Right hindlimb (tissue), 1 donor: ENCODE measurements at regions not wholly inside any gene's neighbourhood (a gene's known extent, or its start where the extent isn't known, plus 50 kb on each side); places are given as distances from the start of the nearest gene placed in this dataset.
"Not testable (repeated sequence)": the region's sequence is repeated elsewhere in the genome, so short reads cannot be mapped to it uniquely, and the experiment has no call there.

ENCODE experiments used
- DNase-seq: peaks from one replicate; pipeline ENCODE4 v3.0.0-alpha.2; 2018

- DNase-seq: peak; percentile 83
These were observed 786.6 kb upstream of the SLITRK6 start for GRCh38 chr13:86585835-86586234.

GRCh38 chr13:86591862-86592261 lies 792.6 kb upstream of the SLITRK6 start:
- no peak for DNase-seq

GRCh38 chr13:86601351-86601750 lies 802.1 kb upstream of the SLITRK6 start:
- no peak for DNase-seq

- DNase-seq: no peak
These were observed 807.0 kb upstream of the SLITRK6 start for GRCh38 chr13:86606264-86606663.

GRCh38 chr13:86608701-86609100 lies 809.5 kb upstream of the SLITRK6 start:
- no peak for DNase-seq

DNA sequence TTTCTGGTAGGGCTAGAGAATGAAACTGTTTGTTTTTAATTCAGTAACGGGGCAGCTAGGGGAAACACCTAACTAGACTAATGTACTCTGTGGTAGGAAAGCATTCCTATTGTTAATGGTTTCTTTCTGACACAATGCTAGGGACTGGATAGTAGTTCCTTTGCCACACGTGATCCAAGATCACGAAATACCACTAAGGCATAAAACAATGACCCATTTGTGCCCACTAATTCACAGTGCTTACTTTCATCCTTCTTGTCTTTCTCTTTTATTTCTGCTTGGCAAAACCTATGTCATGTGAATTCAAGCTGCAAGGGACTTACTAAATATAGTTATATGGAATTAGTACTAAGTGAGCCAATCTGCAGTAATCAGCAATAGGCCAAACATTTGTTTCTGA lies 834.1 kb upstream of the SLITRK6 start:
- no peak for DNase-seq

GRCh38 chr13:86651171-86651570 lies 852.0 kb upstream of the SLITRK6 start:
- not testable (repeated sequence) for DNase-seq

DNA sequence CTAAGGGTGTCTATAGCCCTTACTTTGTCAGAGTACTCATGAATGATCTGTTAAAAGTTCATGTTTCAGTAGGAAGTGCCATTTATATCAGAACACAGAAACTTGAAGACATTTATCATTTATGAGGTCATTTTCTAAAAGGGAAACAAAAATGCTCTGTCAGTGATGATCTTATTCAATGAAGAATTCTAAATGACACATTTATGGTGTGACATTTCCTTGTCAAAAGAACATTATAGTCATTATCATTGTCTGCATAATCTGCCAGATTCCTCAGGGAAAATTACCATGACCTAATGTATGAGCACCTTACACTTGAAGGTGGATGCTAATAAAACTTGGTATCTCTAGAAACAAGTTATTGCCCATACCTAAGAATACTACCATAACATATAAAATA lies 853.8 kb upstream of the SLITRK6 start:
- DNase-seq: no peak

- no peak for DNase-seq
These were observed 856.3 kb upstream of the SLITRK6 start for GRCh38 chr13:86655561-86655960.

GRCh38 chr13:86660090-86660489 lies 860.9 kb upstream of the SLITRK6 start:
- DNase-seq: no peak

- no peak for DNase-seq
These were observed 866.6 kb upstream of the SLITRK6 start for GRCh38 chr13:86665842-86666241.

DNA sequence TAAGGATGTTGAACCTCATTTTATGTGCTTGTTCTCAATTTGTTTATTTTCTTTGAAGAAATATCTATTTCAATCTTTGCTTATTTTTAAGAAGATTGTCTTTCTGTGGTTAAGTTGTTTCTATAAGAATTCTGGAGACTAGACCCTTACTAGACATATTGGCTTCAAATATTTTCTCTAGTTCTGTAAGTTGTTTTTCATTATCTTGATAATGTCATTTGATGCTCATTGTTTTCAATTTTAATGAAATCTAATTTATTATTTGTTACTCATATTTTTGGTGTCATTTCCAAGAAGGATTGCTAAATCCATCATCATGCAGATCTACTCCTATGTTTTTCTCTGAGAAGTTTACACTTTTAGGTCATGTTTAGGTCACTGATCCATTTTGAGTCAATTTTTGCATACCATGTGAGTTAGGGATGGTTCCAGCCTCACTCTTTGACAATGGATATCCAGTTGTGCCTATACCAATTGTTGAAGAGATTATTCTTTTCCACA lies 874.8 kb upstream of the SLITRK6 start:
- no peak for DNase-seq

- no peak for DNase-seq
These were observed 882.0 kb upstream of the SLITRK6 start for GRCh38 chr13:86681223-86681622.

DNA sequence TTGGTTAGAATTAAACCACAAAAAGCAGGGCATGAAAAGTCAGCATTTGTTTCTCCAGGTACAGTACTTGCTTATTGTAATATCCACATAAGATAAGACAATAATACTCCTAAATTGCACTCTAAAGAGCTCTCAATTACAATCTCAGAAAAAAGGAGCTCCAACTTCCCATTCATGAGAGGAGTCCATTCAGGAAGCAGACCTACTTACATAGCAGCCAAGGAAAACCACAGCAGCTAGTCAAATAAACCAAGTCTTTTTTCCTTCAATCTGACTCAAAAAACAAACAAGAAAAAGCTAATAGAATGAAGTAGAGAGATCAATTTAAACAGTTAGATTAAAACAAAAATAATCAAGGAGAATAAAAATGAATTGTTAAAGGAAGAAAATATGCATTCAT lies 885.2 kb upstream of the SLITRK6 start:
- DNase-seq: no peak

DNA sequence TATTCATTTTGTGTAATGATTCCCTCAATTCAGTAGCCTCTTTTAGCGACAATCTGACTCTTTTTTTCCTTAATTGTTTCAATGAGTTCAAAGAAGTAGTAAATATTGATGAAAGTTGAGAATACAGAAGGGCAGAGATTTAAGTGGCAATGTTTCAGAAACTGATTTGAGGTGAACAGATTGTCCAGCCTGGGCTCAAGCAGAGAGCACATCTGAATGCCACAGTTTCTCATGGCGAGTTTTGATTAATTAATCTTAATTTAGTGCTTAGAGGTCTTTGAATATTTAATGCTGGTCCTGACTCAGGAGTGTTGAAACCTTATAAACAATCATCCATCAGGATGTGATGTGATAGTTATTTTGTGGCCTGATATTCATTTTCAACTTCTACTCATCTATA lies 890.7 kb upstream of the SLITRK6 start:
- no peak for DNase-seq

DNA sequence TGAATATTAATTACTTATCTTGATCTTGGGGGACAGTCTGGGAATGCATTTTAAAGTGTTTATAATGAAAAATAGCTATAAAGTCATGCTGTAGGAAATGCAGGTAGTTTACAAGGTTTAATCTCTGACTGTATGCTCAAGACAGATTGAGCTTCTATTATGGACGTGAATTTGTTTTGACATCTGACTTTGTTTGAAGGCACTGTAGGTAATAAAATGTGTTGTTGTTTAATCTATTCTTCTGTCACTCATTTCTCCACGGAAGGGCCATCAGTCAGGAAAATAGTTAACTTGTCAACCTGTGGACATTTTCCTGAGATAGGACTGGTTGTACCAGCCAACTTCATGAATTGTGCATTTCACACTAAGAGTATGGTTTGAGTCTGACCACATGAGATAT lies 893.1 kb upstream of the SLITRK6 start:
- no peak for DNase-seq

DNA sequence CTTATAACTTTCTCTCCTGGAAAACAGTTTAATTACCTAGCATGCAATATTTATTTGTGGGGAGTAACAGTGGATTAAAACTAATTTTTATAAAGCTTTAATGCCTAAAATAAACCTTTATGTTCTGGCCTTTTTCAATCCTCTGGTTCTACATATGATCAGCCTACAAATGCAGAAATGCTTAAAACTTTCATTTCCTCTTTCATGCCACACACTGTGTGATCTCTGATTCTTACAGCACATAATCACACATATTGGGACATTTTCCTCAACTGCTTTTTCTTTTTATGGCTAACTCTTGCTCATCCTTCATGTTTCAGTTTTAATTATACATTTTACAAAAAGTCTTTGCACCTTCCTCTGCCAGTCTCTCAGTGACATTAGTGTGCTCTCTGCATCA lies 910.8 kb upstream of the SLITRK6 start:
- DNase-seq: no peak

DNA sequence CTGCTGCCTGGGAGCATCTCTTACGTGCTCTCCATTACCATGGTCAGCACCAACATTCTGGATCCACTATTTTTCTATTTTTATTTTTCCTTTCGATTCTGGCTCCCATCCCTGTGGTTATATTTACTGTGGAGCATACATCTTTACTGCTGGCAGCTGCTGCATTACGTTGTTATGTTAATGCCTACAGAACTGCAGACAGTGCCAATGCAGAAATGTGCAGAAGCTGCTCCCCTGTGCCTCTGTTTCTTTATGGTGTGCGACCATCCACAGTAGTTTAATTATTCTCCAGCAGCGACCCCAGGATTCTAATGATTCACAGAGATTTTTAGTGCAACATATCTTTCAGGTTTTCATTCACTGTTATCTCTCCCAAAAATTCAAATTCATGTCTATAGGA lies 911.7 kb upstream of the SLITRK6 start:
- DNase-seq: no peak

DNA sequence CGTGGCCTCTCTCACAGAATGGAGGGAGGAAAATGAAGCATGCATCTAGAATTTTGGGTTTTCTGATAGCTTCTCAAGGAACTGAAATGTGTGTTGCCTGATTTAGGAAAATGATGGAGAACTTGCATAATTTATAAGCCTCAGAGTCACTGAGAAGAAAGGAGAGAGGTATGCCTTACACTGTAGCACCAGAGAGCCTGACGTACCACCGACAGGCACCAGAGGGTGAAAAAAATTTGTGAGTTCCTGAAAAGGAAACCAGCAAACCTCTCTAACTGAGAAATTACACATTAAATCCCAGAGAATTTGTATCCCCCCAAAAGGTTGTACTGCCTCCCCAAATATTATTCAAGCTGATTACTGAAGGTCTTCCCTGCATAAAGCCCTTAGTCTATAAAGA lies 915.3 kb upstream of the SLITRK6 start:
- no peak for DNase-seq

DNA sequence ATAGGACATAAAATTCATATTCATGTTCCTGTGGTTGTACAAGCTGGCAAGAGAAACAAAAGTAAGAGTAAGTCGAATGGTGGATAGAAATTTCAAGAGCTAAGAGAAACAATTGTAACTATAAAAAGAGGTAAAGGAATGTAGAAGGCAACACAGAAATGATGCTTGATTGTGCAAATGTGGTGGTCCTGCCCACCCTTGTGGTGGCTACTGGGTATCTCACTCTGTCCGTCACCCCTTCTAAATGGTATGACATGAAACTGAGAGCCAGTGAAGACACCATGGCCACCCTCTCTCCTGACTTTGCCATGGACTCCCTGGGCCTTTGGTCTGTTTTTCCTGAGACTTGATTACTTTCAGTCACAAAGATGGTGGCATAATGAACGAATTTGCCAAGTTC lies 925.9 kb upstream of the SLITRK6 start:
- DNase-seq: no peak

DNA sequence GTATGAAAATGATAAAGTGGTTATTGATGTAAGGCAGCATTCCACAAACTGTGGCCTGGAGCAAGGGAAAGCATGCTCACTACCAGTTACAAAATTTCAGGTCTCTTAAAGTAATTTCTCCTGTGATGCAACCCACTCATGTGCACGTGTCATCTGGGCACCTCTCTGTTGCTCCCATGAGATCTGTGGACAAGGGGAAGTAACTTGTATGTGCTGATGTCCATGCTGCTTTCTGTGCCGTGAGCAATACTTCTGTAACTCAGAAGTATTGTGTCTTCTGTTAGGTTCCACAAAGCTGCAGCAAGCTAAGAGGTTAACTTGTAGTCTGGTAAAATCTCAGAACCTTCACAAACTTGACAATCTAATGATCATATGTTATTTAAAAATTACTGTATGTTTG lies 930.0 kb upstream of the SLITRK6 start:
- DNase-seq: no peak

GRCh38 chr13:86731987-86732386 lies 932.8 kb upstream of the SLITRK6 start:
- no peak for DNase-seq

GRCh38 chr13:86737334-86737932 lies 933.7 kb upstream of the SLITRK5 start:
- DNase-seq: no peak

GRCh38 chr13:86741762-86742285 lies 929.3 kb upstream of the SLITRK5 start:
- no peak for DNase-seq
